NOMO-1 treated with dmso at 0.1 percent for 144 hours (cell line): ENCODE measurements at regions not wholly inside any gene's neighbourhood (a gene's known extent, or its start where the extent isn't known, plus 50 kb on each side); places are given as distances from the start of the nearest gene placed in this dataset.
"Not testable (repeated sequence)": the region's sequence is repeated elsewhere in the genome, so short reads cannot be mapped to it uniquely, and the experiment has no call there.

Experiments used
- DNase-seq: peaks from one replicate; lab custom pipeline; 2025; ENCODE audit not compliant: unreplicated experiment; lab: John Stamatoyannopoulos, UW

- DNase-seq = not testable (repeated sequence)
These were observed 294.7 kb upstream of the TEKT4 start for GRCh38 chr2:94576486-94576885.

GRCh38 chr2:94577160-94577559, 294.1 kb upstream of the TEKT4 start:
- not testable (repeated sequence) for DNase-seq

GRCh38 chr2:94579221-94579620, 292.0 kb upstream of the TEKT4 start:
- not testable (repeated sequence) for DNase-seq

- not testable (repeated sequence) for DNase-seq
These were observed 288.0 kb upstream of the TEKT4 start for GRCh38 chr2:94583081-94583723.

- not testable (repeated sequence) for DNase-seq
These were observed 286.7 kb upstream of the TEKT4 start for GRCh38 chr2:94584569-94584968.

GRCh38 chr2:94586032-94586982, 284.9 kb upstream of the TEKT4 start:
- DNase-seq = not testable (repeated sequence)

GRCh38 chr2:94587042-94587441, 284.2 kb upstream of the TEKT4 start:
- DNase-seq = not testable (repeated sequence)

GRCh38 chr2:94594019-94594836, 277.0 kb upstream of the TEKT4 start:
- not testable (repeated sequence) for DNase-seq

- not testable (repeated sequence) for DNase-seq
These were observed 275.3 kb upstream of the TEKT4 start for GRCh38 chr2:94595956-94596355.

- not testable (repeated sequence) for DNase-seq
These were observed 273.0 kb upstream of the TEKT4 start for GRCh38 chr2:94598075-94598713.

GRCh38 chr2:94600929-94601328, 270.3 kb upstream of the TEKT4 start:
- not testable (repeated sequence) for DNase-seq

GRCh38 chr2:94602466-94602865, 268.8 kb upstream of the TEKT4 start:
- DNase-seq = no peak

- no peak for DNase-seq
These were observed 249.1 kb upstream of the TEKT4 start for GRCh38 chr2:94622113-94622618.

GRCh38 chr2:94628953-94629352, 242.3 kb upstream of the TEKT4 start:
- not testable (repeated sequence) for DNase-seq

- DNase-seq = peak; percentile 0
These were observed 229.8 kb upstream of the TEKT4 start for GRCh38 chr2:94641397-94641796.

- not testable (repeated sequence) for DNase-seq
These were observed 219.1 kb upstream of the TEKT4 start for GRCh38 chr2:94652131-94652530.

- not testable (repeated sequence) for DNase-seq
These were observed 201.4 kb upstream of the TEKT4 start for GRCh38 chr2:94669858-94670257.

GRCh38 chr2:94694236-94694635, 177.0 kb upstream of the TEKT4 start:
- DNase-seq = not testable (repeated sequence)

GRCh38 chr2:94708982-94709381, 162.2 kb upstream of the TEKT4 start:
- DNase-seq = not testable (repeated sequence)

- DNase-seq = no peak
These were observed 145.7 kb upstream of the TEKT4 start for GRCh38 chr2:94725543-94725942.
